ENCODE measurements at regions not wholly inside any gene's neighbourhood (a gene's known extent, or its start where the extent isn't known, plus 50 kb on each side); places are given as distances from the start of the nearest gene placed in this dataset.
"Not testable (repeated sequence)": the region's sequence is repeated elsewhere in the genome, so short reads cannot be mapped to it uniquely, and the experiment has no call there.

DNA sequence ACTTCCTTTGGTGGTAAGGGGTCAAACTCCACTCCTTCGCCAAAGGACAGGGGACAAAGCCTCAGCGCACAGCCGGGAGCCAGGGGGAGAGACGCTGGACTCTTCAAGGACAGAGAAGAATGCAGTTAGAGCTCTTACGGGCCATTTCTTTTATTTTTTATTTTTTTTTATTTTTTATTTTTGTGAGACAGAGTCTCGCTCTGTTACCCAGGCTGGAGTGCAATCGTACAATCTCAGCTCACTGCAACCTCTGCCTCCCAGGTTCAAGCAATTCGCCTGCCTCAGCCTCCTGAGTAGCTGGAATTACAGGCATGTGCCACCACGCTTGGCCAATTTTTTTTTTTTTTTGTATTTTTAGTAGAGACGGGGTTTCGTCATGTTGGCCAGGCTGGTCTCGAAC lies 93.2 kb upstream of the RPH3AL start, which contains the start of gene RFLNB:
Gene RFLNB, minus strand, starts transcription at position 101 of the 400 bp plus-strand sequence.
- DNase-seq, result not testable (repeated sequence)

DNA sequence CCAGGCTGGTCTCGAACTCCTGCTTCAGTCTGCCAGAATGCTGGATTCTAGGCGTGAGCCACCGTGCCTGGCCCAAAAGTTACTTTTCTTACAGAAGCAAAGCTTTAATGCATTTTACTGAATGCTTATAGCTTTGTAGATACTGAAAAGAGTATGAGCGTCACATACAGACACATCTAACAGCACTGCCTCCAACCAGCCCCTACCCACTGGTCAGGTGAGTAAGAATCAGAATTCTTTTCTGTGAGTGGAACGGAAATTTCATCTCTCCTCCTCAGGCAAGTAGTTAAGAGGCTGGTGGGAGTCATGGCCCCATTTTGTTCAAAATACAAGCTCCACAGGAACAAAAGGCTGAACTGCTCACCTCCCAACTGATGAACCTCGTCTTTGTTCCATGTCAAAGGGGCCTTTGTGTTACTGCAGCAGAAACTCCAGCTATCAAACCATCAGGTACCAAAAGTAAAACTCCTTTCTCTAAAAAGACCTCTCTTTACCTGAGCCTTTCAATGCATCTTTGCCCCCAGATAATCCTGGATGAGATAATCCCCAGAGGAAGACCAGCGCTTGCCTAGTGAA lies 92.4 kb upstream of the RPH3AL start:
- no peak for DNase-seq

DNA sequence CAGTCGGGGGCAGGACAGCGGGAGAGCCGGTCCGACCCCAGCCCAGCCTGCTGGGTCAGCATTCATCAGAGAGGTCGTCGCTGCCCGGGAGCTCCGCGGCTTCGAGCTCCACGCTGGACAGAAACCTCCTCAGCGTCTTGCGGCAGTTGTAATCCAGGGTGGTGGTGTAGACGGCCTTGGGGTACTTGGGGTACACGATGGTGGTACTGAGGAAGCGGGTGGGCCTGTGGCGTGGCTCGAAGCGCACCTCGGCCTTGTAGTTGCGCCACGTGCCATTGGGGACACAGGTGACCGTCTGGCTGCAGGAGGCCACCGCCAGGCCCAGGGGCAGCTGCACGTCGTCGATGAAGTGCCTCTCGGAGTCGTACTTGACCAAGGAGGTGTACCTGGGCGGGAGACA lies 90.5 kb upstream of the RPH3AL start:
- no peak for DNase-seq

DNA sequence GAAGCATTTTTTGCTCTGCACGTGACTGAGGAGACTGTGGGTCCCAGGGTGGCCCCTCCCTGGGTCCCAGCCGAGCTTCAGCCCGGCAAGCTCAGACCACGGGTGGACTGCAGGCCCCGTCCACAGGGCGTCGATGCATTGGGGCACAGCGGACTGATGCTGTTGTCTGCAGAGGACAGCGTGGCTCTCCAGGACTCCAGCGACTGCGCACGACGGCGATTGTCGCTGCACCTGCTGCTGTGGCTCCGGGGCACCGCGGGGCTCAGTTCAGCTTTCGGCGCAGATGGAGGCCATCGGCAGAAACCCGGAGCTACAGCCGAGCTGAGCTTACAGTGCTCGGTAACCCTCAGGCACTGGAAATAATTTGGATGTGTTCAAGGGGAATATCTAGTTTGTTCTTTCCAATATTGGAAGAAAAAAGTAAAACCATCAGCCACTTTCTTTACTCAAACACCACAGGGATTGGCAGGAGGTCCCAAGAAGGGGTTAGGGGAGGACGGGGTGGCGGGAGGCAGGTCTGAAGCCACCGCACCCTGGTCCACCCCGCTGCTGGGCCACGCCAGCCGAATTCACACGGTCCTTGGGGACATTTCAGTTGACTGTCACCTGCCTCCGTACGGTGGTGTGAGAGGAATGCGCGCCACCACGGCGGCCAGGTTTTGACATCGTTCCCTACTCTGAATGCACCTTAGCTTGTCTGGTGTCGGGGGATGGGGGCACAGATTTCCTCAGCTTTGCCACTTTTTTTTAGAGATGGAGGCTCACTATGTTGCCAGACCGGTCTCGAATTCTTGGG lies 88.7 kb upstream of the RPH3AL start:
- DNase-seq, result no peak

DNA sequence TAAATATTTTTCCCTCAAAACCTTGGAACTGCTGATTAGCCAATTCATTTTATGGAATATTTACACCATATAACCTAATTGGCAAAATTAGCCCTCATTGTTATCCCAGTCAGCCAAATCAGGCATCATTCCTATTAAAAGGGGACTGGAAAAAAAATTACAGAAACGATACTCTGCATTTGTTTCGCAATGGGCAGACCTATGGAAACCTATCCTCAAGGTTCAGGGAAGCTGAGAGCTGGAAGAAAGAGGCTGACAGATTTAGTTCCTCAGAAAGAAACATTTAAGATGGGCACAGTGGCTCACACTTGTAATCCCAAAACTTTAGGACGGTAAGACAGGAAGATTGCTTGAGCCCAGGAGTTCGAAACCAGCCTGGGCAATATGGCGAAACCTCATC lies 85.6 kb upstream of the RPH3AL start:
- no peak for DNase-seq

DNA sequence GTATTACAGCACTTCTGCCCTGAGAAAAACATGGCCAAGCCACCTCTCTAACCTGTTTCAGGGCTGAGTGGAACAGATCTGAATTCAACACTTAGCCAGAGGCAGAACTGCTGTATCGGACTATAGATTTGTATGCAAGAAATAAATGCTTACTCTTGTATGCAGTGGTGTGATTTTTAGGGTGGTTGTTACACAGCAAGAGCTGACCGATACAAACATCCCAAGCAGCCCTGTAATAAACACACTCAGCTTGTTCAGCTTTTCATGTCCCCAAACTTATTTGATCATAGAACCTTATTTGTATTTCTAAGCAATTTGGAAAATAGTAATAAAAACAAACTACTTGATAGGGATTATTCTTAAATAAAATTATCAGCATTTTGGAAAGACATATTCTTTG lies 84.9 kb upstream of the RPH3AL start:
- DNase-seq, result no peak

DNA sequence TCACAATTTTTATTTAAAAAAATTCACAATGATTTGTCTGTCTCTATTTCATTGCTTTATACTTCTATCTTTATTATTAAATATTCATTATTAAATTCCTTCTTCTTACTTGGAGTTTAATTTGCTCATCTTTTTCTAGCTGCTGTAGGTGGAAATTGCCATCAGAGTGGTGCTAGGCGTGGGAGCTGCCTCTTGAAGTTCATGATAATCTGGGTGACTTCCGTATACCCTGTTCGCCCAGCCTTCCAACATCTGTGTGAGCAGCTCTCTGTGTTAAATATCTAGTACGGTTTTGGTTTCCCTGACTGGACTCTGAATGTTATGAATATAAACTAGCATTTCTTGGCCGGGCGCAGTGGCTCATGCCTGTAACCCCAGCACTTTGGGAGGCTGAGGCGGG lies 84.0 kb upstream of the RPH3AL start:
- no peak for DNase-seq

DNA sequence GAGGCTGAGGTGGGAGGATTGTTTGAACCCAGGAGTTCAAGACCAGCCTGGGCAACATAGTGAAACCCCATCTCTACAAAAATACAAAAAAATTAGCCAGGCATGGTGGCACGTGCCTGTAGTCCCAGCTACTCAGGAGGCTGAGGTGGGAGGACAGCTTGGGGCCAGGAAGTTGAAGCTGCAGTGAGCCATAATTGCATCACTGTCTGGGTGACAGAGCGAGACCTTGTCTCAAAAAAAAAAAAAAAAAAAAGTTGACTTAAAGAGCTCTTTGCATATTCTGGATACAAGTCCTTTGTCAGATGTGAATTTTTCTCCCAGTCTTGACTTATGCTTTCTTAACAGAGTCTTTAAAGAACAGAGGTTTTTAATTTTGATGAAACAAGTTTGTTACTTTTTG lies 79.9 kb upstream of the RPH3AL start:
- not testable (repeated sequence) for DNase-seq

DNA sequence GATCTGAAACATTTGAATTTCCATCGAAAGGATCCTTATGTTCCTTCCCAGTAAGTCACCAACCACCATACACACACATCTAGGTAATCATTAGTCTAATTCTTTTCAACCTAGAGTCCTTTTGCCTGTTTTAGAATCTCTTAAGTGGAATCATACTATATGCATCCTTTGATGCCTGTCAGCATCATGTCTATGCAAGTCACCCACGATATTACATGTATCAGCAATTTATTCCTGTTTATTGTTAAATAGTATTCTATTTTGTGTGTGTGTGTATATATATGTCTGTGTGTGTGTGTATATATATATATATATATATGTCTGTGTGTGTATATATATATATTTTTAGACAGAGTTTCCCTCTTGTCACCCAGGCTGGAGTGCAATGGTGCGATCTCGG lies 78.9 kb upstream of the RPH3AL start:
- no peak for DNase-seq

DNA sequence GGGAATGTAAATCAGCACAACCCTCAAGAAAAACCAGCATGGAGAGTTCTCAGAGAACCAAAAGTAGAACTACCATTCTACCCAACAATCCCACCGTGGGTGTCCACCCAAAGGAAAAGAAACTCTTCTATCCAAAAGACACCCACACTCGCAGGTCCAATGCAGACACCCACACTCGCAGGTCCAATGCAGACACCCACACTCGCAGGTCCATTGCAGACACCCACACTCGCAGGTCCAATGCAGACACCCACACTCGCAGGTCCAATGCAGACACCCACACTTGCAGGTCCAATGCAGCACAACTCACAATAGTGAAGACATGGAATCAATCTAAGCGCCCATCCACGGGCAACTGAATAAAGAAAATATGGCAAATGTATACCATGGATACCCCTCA lies 77.0 kb upstream of the RPH3AL start:
- DNase-seq, result no peak

DNA sequence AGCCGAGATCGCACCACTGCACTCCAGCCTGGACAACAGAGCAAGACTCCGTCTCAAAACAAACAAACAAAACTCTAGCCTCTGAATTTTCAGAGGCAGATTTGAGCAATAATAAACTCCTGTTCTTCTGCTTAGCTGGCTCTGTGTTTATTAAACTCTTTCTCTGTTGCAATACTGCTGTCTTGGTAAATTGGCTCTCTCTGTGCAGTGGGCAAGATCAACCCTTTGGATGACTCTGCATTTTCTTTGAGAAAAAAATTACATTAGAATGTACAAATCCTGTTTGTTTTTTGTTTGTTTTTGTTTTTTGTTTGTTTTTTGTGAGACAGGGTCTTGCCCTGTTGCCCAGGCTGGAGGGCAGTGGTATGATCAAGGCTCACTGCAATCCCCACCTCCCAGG lies 75.8 kb upstream of the RPH3AL start:
- no peak for DNase-seq

DNA sequence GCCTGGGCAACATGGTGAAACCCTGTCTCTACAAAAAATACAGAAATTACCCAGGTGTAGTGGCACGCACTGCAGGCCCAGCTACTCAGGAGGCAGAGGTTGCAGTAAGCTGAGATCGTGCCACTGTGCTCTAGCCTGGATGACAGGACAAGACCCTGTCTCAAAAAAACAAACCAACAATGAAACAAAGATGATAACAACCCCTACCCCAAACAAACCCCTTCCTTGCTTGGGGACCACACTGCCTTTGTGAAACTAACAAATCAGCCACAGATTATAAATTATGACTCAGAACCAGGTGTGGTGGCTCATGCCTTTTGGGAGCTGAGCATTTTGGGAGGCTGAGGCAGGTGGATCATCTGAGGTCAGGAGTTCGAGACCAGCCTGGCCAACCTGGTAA lies 75.3 kb upstream of the RPH3AL start:
- DNase-seq, result no peak

DNA sequence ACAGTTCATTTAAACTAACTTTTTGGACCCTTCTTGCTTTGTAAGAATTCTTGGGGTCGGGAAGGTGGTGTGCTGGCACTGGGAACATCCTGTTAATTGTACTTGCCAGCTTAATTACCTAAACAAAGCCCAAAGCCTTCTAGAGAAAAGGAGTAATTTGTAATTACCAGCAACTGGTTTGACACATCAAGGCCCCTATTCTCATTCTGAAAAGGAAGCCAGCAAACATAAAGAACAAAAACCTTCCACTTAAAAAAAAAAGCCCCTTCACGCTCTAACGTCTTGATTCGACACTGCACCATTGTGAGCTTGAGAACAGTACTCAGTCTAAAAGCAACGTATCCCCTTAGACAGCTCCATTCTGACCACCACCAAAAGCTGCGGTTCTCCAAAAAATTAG lies 74.7 kb upstream of the RPH3AL start:
- no peak for DNase-seq

DNA sequence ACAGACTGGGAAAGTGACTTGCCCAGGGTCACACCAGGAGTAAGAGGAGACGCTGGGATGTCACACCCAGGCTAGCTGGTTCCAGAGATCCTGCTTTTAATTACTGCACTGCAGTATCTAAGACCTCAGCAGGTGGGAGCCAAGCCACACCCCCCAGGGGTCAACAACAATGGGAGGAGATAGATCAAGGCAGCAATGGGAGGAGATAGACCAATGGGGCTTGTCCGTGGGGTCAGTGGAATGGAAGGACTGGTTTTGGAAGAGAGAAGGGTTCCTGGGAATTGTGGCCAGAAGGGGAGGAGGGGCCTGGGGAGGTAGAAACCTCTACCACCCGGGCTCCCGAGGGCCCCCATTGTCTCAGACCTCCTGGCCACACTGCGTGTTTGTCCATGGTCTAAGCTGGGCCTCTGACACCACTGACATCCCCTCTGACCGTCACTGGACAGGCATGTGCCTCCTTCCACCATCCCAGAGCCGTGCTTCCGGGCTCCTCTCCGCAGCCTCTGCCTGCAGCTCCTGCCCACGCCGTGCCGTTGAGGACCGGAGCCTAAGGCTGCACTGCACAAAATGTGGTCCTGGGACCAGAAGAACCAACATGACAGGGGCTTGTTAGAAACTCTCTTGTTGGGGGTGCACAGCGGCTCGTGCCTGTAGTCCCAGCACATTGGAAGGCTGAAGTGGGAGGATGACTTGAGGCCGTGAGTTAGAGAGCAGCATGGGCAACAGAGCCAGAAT lies 69.8 kb upstream of the RPH3AL start:
- no peak for DNase-seq

DNA sequence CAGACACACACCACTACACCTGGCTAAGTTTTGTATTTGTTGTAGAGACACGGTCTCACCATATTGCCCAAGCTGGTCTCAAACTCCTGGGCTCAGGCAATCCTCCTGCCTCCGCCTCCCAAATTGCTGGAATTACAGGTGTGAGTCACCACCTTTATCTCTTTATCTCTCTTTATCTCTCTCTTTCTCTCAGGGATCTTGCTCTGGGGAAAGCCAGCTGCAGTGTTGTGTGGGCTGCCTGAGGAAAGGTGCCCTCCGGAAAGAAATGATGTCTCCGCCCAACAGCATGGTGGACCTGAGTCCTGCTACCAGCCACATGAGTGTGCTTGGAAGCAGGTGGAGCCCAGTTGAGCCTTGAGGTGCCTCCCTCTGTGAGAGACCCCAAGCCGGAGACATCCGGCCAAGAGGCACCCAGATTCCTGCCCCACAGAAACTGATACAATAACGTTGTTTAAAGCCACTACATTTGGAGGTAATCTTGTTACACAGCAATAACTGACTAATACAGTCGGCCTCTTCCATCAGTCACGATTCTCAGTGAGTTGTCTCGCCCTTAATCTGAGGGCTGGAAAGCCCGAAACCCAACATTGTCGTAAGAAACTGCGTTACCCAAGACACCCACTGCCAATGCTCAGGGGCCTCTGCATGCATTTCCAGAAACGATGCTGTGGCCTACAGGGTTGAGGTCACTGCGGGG lies 68.0 kb upstream of the RPH3AL start:
- no peak for DNase-seq

DNA sequence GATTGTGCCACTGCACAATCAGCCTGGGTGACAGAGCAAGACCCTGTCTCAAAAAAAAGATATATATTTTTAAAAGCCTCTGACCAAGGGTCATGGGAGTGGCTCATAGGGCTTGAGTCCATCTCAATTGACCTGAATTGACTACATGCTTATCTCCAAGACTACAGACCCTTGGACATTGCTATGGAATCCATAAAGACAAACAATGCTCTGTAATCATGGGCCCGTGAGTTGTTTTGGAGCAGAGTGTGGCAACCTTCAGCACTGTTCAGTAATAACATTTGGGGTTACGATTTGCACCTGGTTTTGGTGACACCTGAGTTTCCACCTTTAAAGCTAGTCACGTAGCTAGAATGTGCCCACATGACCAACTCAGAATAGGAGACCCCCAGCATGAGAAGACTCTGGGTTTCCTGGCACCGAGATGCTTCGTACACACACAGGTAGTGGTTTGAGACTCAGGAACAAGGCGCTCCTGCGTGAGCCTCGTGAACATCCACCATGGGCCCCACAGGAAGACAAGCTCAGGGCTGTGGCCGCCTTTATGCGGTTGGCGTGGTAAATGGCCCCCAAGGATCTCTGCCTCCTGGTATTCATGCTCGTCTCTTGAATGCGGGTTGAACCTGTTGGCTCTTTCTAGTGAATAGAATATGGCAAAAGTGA lies 66.6 kb upstream of the RPH3AL start:
- no peak for DNase-seq

DNA sequence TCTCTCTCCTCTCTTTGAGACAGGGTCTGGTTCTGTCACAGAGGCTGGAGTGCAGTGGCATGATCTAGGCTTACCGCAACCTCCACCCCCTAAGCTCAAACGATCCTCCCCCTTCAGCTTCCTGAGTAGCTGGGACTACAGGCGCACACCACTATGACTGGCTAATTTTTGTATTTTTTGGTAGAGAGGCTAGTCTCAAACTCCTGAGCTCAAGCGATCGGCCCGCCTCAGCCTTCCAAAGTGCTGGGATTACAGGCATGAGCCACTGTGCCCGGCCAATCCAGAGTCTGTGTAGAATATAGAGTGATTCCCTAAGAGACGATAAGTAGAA lies 65.8 kb upstream of the RPH3AL start:
- DNase-seq, result no peak

DNA sequence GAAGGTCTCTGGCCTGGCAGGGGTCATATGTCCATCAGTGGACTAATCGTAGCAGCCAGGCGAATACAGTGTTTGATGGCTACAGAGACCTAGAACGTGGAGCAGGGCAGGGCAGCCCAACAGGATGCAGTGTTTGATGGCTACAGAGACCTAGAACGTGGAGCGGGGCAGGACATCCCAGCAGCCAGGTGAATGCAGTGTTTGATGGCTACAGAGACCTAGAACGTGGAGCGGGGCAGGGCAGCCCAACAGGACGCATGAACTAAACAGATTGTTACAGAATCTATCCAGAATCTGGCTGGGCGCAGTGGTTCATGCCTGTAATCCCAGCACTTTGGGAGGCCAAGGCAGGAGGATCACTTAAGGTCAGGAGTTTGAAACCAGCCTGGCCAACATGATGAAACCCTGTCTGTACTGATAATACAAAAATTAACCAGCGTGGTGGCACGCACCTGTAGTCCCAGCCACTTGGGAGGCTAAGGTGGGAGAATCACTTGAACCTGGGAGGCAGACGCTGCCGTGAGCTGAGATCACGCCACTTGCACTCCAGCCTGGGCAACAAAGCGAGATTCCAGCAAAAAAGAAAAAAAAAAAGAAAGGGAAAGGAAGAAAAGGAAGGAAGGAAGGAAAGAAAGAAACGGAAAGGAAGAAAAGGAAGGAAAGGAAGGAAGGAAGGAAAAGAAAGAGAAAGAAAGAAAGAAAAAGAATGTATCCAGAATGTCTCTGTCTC lies 65.2 kb upstream of the RPH3AL start:
- no peak for DNase-seq

DNA sequence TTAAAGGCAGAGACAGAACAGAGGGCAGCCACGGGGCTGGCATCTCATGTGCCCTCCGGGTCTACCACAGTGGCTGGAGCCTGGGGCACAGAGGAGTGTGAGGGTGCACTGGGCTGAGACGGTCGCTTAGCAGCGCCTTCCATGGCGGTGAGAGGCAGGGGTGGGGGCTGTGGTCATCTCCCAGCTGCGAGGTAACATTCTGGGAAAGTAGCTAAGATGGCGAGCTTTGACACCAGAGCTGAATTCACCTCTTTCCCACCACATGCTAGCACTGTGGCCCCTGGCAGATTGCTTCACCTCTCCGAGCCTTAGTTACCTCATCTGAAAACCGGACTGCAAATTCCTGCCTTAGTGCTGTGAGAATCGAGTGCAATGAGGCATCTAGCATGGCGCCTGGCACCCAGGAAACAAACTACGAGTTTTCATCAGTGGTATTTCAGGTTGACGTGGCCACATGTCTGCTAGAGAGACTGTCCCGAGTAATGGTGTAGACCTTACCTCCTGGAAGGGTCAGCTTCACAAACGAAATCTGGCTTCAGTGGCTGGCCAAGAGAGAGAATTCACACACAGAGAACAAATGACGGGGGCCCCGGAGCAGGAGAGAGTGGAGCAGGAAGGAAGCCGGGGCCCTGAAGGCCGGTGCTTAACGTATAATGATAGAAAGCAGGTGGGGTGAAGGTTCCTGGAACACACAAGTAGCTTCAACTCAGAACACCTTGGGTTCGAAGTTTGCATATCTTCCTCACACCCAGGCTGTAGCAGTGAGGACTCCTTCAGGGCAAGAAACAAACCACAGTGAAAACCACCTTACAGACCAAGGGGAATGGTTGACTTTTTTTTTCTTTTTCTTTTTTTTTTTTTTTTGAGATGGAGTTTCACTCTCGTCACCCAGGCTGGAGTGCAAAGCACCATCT lies 63.9 kb upstream of the RPH3AL start:
- DNase-seq, result no peak

DNA sequence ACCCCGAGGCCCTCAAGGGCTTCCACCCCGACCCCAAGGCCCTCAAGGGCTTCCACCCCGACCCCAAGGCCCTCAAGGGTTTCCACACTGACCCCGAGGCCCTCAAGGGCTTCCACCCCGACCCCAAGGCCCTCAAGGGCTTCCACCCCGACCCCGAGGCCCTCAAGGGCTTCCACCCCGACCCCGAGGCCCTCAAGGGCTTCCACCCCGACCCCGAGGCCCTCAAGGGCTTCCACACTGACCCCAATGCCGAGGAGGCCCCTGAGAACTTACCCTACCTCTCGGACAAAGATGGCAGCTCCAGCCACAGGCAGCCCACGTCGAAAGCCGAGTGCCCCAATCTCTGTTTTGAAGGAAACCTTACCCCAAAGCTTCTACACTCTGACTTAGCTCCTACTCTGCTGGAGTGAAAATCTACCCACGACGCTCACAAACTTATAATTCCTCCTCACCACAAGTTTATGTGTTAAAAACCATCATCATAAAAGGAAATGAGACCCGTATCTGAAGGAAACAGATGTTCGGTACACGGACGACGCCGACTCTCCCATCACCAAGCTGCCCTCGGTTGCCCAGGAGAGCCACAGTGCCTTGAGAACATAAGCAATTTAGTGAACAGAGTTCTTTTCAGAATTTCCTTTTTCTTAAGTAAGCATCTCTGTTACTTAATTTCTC lies 61.2 kb upstream of the RPH3AL start:
- no peak for DNase-seq

DNA sequence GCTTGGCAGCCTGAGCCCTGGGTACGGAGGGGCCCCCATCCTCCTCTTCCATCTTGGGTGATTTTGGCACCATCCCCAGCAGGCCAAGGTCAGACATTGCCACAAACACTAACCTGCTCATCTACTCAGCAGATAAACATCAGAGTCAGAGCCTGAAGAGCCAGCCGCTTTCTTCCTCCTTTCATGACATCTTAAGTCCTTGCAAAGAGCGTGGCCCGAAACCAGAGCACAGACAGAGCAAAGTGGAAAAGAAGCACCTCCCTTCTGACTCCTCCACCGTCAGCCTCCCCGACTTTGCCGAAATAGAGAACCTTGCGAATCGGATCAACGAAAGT lies 60.4 kb upstream of the RPH3AL start:
- DNase-seq, result no peak
